ENCODE measurements at regions not wholly inside any gene's neighbourhood (a gene's known extent, or its start where the extent isn't known, plus 50 kb on each side); places are given as distances from the start of the nearest gene placed in this dataset.

DNA sequence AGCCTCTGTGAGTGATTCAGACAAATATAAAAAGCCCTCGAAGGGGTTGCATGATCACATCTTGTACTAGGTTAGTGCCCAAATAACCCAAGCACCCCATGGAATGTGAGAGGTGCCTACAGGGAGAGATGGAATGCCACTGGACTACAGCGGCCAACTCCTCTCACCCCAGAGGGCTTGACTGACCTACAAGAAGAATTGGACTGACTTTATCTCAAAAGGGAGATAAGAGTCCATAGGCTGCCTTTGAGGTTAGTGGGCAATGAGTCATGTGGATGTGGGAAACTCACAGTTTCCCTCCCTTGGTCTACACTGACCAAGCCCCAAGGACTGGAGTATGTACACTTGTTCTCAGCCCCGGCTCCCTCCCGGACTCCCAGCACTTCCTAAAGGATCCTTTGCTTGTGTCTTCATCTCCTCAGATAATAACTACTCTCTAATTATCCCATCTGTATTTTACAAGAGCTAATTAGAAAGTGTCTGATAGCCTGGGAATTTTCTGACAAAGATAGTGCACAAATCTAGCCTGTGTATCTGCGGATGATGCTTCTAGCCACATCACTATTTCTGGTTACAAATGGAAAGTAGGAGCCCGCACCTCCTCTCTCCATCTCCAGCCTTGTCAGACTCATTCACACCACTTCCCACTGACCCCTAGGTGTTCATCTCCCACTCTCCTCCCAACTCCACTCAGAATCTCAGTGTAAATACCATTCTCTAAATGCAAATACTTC lies 547.8 kb upstream of the TBL1XR1 start:
- POLR2A ChIA-PET, result no interaction called here
- FAIRE-seq (peak; percentile 49), DNase-seq (ENCODE audit: low read depth, low spot score) (no peak)
- Histone ChIP-seq H3K4me3 (replicated peaks in 1 of 3; ENCODE audit: insufficient read depth in 1 of 3, low read depth in 1 of 3, low read length in 3 of 3) (no peak overlapping the region), H2AFZ (ENCODE audit: low read depth, low read length) (no peak overlapping the region), H3K9me3 (replicated peaks; ENCODE audit: control insufficient read depth, insufficient read depth, low read length) (no peaks in the 10 kb centered on the region), H3K36me3 (ENCODE audit: control insufficient read depth in 2 of 2, extremely low read depth in 1 of 2, insufficient read depth in 2 of 2, low read length in 2 of 2) (no peaks in the 10 kb centered on the region), H3K4me2 (ENCODE audit: insufficient read depth, low read length) (no peak overlapping the region), H3K27me3 (ENCODE audit: control insufficient read depth in 2 of 2, insufficient read depth in 2 of 2, low read length in 2 of 2) (no peaks in the 10 kb centered on the region), H3K9me1 (replicated peaks; ENCODE audit: control insufficient read depth, extremely low read depth, insufficient read depth, low read length) (no peaks in the 10 kb centered on the region), H4K20me1 (replicated peaks; ENCODE audit: control insufficient read depth, extremely low read depth, insufficient read depth, low read length) (no peaks in the 10 kb centered on the region), H3K4me1 (ENCODE audit: control insufficient read depth, extremely low read depth, insufficient read depth, low read length) (no peaks in the 10 kb centered on the region), H3K9ac (replicated peaks; ENCODE audit: extremely low read depth, insufficient read depth, low read length) (no peak overlapping the region), H3K79me2 (ENCODE audit: control insufficient read depth, insufficient read depth, low read length) (no peaks in the 10 kb centered on the region), H3K27ac (ENCODE audit: insufficient read depth, low read depth, low read length) (no peak overlapping the region)
- intact Hi-C loops (cut with micrococcal nuclease) (no loop called here), dilution Hi-C loops (cut with MboI; ENCODE audit: extremely low pct_ligation_motif_present, low sequenced_read_pairs) (no loop called here)
- BruUV-seq (replicated peaks), result no TSS peak
- TF ChIP-seq, protein P1, sequence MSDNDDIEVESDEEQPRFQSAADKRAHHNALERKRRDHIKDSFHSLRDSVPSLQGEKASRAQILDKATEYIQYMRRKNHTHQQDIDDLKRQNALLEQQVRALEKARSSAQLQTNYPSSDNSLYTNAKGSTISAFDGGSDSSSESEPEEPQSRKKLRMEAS (IDR thresholded peaks at IDR 0.05; ENCODE audit: insufficient read depth, insufficient read length), result no peak
- TF ChIP-seq POLR2AphosphoS5 (IDR thresholded peaks at IDR 0.05; ENCODE audit: insufficient read depth, low read depth, low read length) (no peak), JUN (IDR thresholded peaks at IDR 0.05; ENCODE audit: borderline replicate concordance, insufficient read depth, insufficient read length, low read depth) (no peak), FOS (IDR thresholded peaks at IDR 0.05; ENCODE audit: borderline replicate concordance, insufficient read depth, low read length) (peak; percentile 55), MYC (IDR thresholded peaks at IDR 0.05; ENCODE audit: low read depth, low read length) (no peak), POLR2A (IDR thresholded peaks at IDR 0.05; ENCODE audit: low read depth, low read length) (no peak), GATA2 (IDR thresholded peaks at IDR 0.05; ENCODE audit: insufficient read depth, insufficient read length, low read depth, low read length) (peak; percentile 78)
- TF ChIP-seq, protein P2, sequence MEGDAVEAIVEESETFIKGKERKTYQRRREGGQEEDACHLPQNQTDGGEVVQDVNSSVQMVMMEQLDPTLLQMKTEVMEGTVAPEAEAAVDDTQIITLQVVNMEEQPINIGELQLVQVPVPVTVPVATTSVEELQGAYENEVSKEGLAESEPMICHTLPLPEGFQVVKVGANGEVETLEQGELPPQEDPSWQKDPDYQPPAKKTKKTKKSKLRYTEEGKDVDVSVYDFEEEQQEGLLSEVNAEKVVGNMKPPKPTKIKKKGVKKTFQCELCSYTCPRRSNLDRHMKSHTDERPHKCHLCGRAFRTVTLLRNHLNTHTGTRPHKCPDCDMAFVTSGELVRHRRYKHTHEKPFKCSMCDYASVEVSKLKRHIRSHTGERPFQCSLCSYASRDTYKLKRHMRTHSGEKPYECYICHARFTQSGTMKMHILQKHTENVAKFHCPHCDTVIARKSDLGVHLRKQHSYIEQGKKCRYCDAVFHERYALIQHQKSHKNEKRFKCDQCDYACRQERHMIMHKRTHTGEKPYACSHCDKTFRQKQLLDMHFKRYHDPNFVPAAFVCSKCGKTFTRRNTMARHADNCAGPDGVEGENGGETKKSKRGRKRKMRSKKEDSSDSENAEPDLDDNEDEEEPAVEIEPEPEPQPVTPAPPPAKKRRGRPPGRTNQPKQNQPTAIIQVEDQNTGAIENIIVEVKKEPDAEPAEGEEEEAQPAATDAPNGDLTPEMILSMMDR (IDR thresholded peaks at IDR 0.05; ENCODE audit: extremely low read depth in 1 of 2, insufficient read depth in 1 of 2, low read depth in 1 of 2, low read length in 2 of 2), result no peak
- CTCF ChIA-PET, result no interaction called here
